ENCODE measurements at regions not wholly inside any gene's neighbourhood (a gene's known extent, or its start where the extent isn't known, plus 50 kb on each side); places are given as distances from the start of the nearest gene placed in this dataset.

- TF ChIP-seq CTCF (IDR thresholded peaks at IDR 0.05) = no peak
- TF ChIP-seq POLR2A (IDR thresholded peaks at IDR 0.05) = no peak
These were observed 63.5 kb upstream of the C10orf90 start for GRCh38 chr10:126734015-126734414.

All from body of pancreas (tissue), 4 donors.